ENCODE measurements at regions not wholly inside any gene's neighbourhood (a gene's known extent, or its start where the extent isn't known, plus 50 kb on each side); places are given as distances from the start of the nearest gene placed in this dataset.

DNA sequence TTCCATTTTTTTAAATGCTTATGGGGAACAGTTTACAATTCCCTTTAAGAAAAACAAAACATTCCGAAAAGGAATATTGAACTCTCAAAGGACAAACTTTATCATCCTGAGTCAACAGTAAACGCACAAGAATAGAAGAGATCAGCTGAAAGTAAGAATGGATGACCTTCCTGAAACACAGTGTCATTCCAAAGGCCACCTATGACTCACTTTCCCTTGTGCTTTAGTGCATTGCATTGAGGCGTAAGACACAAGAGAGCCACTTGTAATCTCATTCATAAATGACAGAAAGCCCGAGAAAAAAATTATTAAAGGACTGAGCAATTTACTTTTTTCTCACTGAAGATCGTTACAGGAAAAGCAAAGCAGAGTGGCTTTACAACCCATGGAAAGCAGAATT, 1062.4 kb upstream of the DIAPH2 start:
- Histone ChIP-seq H3K9ac (replicated peaks in 1 of 4; ENCODE audit: extremely low read depth in 1 of 4, low read depth in 3 of 4, low read length in 3 of 4) (no peak overlapping the region), H2AK5ac (ENCODE audit: low read depth, low read length) (no peak overlapping the region)
- TF ChIP-seq SAP30 (IDR thresholded peaks at IDR 0.05; ENCODE audit: insufficient read depth, insufficient replicate concordance, low read length) (no peak), TBP (IDR thresholded peaks at IDR 0.05; ENCODE audit: low read depth, low read length) (no peak), SP4 (IDR thresholded peaks at IDR 0.05; ENCODE audit: low read length) (no peak), TCF12 (IDR thresholded peaks at IDR 0.05; ENCODE audit: low read depth, low read length) (no peak), KDM4A (IDR thresholded peaks at IDR 0.05; ENCODE audit: low read depth, low read length, severe bottlenecking) (no peak), FOSL1 (IDR thresholded peaks at IDR 0.05; ENCODE audit: insufficient read depth, low read depth, low read length) (no peak), SRF (IDR thresholded peaks at IDR 0.05; ENCODE audit: low read depth, low read length) (no peak), CHD1 (IDR thresholded peaks at IDR 0.05; ENCODE audit: low read depth, low read length) (no peak), JUND (IDR thresholded peaks at IDR 0.05; ENCODE audit: low read length) (no peak), PHF8 (conservative IDR thresholded peaks at IDR 0.05; ENCODE audit: low read depth, low read length) (no peak), CEBPB (IDR thresholded peaks at IDR 0.05; ENCODE audit: low read depth, low read length) (no peak), SIX5 (IDR thresholded peaks at IDR 0.05; ENCODE audit: low read depth, low read length) (no peak)
- TF ChIP-seq, protein P1, sequence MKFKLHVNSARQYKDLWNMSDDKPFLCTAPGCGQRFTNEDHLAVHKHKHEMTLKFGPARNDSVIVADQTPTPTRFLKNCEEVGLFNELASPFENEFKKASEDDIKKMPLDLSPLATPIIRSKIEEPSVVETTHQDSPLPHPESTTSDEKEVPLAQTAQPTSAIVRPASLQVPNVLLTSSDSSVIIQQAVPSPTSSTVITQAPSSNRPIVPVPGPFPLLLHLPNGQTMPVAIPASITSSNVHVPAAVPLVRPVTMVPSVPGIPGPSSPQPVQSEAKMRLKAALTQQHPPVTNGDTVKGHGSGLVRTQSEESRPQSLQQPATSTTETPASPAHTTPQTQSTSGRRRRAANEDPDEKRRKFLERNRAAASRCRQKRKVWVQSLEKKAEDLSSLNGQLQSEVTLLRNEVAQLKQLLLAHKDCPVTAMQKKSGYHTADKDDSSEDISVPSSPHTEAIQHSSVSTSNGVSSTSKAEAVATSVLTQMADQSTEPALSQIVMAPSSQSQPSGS (IDR thresholded peaks at IDR 0.05; ENCODE audit: low read length) = no peak

More for the DNA sequence above, 1062.4 kb upstream of the DIAPH2 start:
- 94% methylated on average over 5 of the region's 5 CpGs; no CpG with 5 or more reads in 1 of the 2 experiments for WGBS, 2 experiments (ENCODE audit: extremely low coverage in 1 of 2, insufficient coverage in 1 of 2, insufficient read length in 1 of 2, insufficient replicate concordance in 2 of 2, low coverage in 1 of 2, low lambda C conversion rate in 2 of 2, missing lambda C conversion rate in 1 of 2)
- Histone ChIP-seq H2BK15ac (ENCODE audit: low read length) (no peak overlapping the region), H3K23me2 (ENCODE audit: low read depth, low read length) (no peaks in the 10 kb centered on the region), H4K20me1 (replicated peaks in 1 of 2; ENCODE audit: control insufficient read depth in 1 of 2, insufficient read depth in 2 of 2, low read length in 2 of 2) (no peaks in the 10 kb centered on the region), H3K18ac (ENCODE audit: extremely low read depth, low read length) (no peak overlapping the region), H3K27me3 (replicated peaks in 1 of 4; ENCODE audit: control insufficient read depth in 3 of 4, extremely low read depth in 1 of 4, insufficient read depth in 3 of 4, low read length in 3 of 4) (no peaks in the 10 kb centered on the region), H3K36me3 (ENCODE audit: control insufficient read depth in 2 of 4, insufficient read depth in 4 of 4, low read length in 3 of 4) (no peaks in the 10 kb centered on the region), H3K4me2 (ENCODE audit: insufficient read depth in 1 of 2, low read depth in 2 of 2, low read length in 2 of 2) (no peak overlapping the region), H2BK5ac (ENCODE audit: low read depth, low read length) (no peak overlapping the region), H2BK120ac (replicated peaks; ENCODE audit: low read depth, low read length) (no peak overlapping the region), H2AFZ (ENCODE audit: low read length) (no peak overlapping the region), H2BK12ac (ENCODE audit: low read depth, low read length) (no peak overlapping the region), H3K56ac (replicated peaks; ENCODE audit: insufficient read length, low read depth, low read length) (no peak overlapping the region), H3K4me1 (replicated peaks in 1 of 4; ENCODE audit: control insufficient read depth in 3 of 4, insufficient read depth in 4 of 4, low read length in 3 of 4) (no peaks in the 10 kb centered on the region), H3K27ac (ENCODE audit: low read depth, low read length) (no peak overlapping the region), H4K8ac (ENCODE audit: extremely low read depth, insufficient read depth, low read length) (no peak overlapping the region), H2BK20ac (ENCODE audit: low read length) (no peak overlapping the region), H3K14ac (ENCODE audit: insufficient read length) (no peak overlapping the region), H3K79me1 (ENCODE audit: low read depth, low read length) (no peaks in the 10 kb centered on the region), H4K91ac (replicated peaks; ENCODE audit: insufficient read length, low read length) (no peak overlapping the region), H3K23ac (ENCODE audit: insufficient read length) (no peak overlapping the region), H3K4ac (replicated peaks; ENCODE audit: insufficient read length, low read depth, low read length) (no peak overlapping the region), H3K9me3 (ENCODE audit: insufficient read depth in 2 of 2, low read depth in 1 of 2, low read length in 1 of 2) (no peaks in the 10 kb centered on the region; a peak in 2 of 4 replicates), H3K79me2 (ENCODE audit: control insufficient read depth in 1 of 2, insufficient read depth in 2 of 2, low read length in 2 of 2) (no peaks in the 10 kb centered on the region), H4K5ac (ENCODE audit: insufficient read length, low read depth, low read length) (no peak overlapping the region), H3K4me3 (ENCODE audit: extremely low read depth in 1 of 4, insufficient read depth in 2 of 4, low read depth in 3 of 4, low read length in 4 of 4) (no peak overlapping the region)
- ChIA-PET CTCF (ENCODE audit: partially characterized antibody) (no interaction called here), POLR2A (ENCODE audit: partially characterized antibody) (no interaction called here)
- DNase-seq (ENCODE audit: low read depth in 1 of 2, low spot score in 2 of 2) = no peak
- FAIRE-seq = no peak

Measured in H1 (cell line).